ENCODE measurements at regions not wholly inside any gene's neighbourhood (a gene's known extent, or its start where the extent isn't known, plus 50 kb on each side); places are given as distances from the start of the nearest gene placed in this dataset.

DNA sequence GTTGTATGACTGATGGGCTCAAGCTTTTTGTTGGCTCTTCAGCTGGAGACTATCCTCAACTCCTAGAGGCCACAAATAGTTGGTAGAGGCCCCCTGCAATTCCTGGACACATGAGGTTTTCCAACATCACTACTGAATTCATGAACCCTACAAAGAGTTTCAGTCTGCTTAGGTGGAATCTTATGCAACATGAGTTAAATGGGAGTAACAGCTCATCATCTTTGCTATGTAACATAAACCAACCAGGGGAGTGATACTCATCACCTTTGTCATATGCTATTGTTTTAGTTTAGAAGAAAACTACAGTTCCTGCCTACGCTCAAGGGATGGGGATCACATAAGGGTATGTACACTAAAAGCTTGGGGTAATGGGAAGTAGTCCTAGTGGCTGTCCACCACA lies 729.4 kb downstream of the SORCS1 start:
- ATAC-seq (ENCODE audit: low read depth), result no peak
- Mint-ChIP-seq H3K27ac (no peak overlapping the region), H3K27me3 (no peaks in the 10 kb centered on the region), H3K9me3 (ENCODE audit: insufficient read depth) (no peaks in the 10 kb centered on the region), H3K4me3 (no peak overlapping the region), H3K4me1 (no peaks in the 10 kb centered on the region)
- H3K9ac ChIP-seq (ENCODE audit: low read length), result no peak overlapping the region
- intact Hi-C loops (cut with micrococcal nuclease), result no loop called here
- H3K27ac ChIP-seq (ENCODE audit: low read length in 2 of 2), result no peak overlapping the region
- 60% methylated on average over 1 of the region's 1 CpG for WGBS (ENCODE audit: insufficient coverage)
- H4K20me1 ChIP-seq (ENCODE audit: control insufficient read depth, insufficient read depth, low read length, poor library complexity, severe bottlenecking), result no peaks in the 10 kb centered on the region
- no peaks in the 10 kb centered on the region for H3K4me1 ChIP-seq (ENCODE audit: control insufficient read depth in 2 of 2, insufficient read depth in 2 of 2, low read length in 2 of 2)
- CTCF ChIA-PET, result no interaction called here
- no peak overlapping the region for H3K4me2 ChIP-seq (replicated peaks; ENCODE audit: low read depth, low read length, poor library complexity, severe bottlenecking)
- no peak overlapping the region for H3K4me3 ChIP-seq (ENCODE audit: control extremely low read depth in 1 of 5, extremely low read depth in 1 of 5, insufficient read depth in 1 of 5, low read depth in 2 of 5, low read length in 4 of 5)
- no peaks in the 10 kb centered on the region for H3K79me2 ChIP-seq (ENCODE audit: control insufficient read depth, insufficient read depth, low read length)
- H2AFZ ChIP-seq (ENCODE audit: insufficient read depth, low read depth, low read length, poor library complexity, severe bottlenecking), result no peak overlapping the region
- POLR2A ChIA-PET, result no interaction called here
- no peaks in the 10 kb centered on the region for H3K27me3 ChIP-seq (replicated peaks in 1 of 4; ENCODE audit: control extremely low read depth in 1 of 4, control insufficient read depth in 3 of 4, insufficient read depth in 4 of 4, low read length in 3 of 4)
- no peaks in the 10 kb centered on the region for H3K9me3 ChIP-seq (ENCODE audit: control extremely low read depth in 1 of 3, control insufficient read depth in 2 of 3, insufficient read depth in 1 of 3, low read length in 2 of 3)
- H3K36me3 ChIP-seq (replicated peaks in 1 of 2; ENCODE audit: control extremely low read depth in 1 of 2, control insufficient read depth in 1 of 2, extremely low read depth in 1 of 2, insufficient read depth in 2 of 2, low read length in 1 of 2), result no peaks in the 10 kb centered on the region
- TF ChIP-seq EZH2 (IDR thresholded peaks at IDR 0.05; ENCODE audit: borderline replicate concordance, insufficient read depth, low read depth, low read length, poor library complexity, severe bottlenecking), result no peak
- TF ChIP-seq, protein P1, sequence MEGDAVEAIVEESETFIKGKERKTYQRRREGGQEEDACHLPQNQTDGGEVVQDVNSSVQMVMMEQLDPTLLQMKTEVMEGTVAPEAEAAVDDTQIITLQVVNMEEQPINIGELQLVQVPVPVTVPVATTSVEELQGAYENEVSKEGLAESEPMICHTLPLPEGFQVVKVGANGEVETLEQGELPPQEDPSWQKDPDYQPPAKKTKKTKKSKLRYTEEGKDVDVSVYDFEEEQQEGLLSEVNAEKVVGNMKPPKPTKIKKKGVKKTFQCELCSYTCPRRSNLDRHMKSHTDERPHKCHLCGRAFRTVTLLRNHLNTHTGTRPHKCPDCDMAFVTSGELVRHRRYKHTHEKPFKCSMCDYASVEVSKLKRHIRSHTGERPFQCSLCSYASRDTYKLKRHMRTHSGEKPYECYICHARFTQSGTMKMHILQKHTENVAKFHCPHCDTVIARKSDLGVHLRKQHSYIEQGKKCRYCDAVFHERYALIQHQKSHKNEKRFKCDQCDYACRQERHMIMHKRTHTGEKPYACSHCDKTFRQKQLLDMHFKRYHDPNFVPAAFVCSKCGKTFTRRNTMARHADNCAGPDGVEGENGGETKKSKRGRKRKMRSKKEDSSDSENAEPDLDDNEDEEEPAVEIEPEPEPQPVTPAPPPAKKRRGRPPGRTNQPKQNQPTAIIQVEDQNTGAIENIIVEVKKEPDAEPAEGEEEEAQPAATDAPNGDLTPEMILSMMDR (IDR thresholded peaks at IDR 0.05), result no peak
- DNase-seq, result no peak

DNA sequence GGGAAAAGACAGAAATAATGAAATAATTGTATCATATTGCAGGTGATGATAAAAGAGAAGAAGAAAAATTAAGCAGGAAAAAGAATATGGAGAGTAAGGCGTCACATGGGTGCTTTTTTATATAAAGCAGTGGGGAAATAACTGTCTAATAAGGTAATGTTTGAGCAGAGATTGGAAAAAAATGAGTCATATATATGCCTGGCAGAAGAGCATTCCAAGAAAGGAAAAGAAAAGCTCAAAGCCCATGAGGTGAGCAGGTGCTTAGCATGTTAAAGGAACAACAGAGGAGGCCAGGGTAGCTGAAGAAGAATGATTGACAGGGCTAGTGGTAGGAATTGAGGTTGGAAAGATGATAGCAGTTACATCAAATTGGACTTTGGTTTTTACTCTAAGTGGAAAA lies 739.5 kb downstream of the SORCS1 start:
- POLR2A ChIA-PET, result no interaction called here
- no peaks in the 10 kb centered on the region for H3K79me2 ChIP-seq (ENCODE audit: control insufficient read depth, insufficient read depth, low read length)
- Mint-ChIP-seq H3K4me3 (no peak overlapping the region), H3K9me3 (ENCODE audit: insufficient read depth) (peaks cover 5% of the 10 kb centered on the region), H3K4me1 (no peaks in the 10 kb centered on the region), H3K27me3 (no peaks in the 10 kb centered on the region), H3K27ac (no peak overlapping the region)
- H3K27me3 ChIP-seq (replicated peaks in 1 of 4; ENCODE audit: control extremely low read depth in 1 of 4, control insufficient read depth in 3 of 4, insufficient read depth in 4 of 4, low read length in 3 of 4), result no peaks in the 10 kb centered on the region
- H3K9ac ChIP-seq (ENCODE audit: low read length), result no peak overlapping the region
- H3K4me3 ChIP-seq (ENCODE audit: control extremely low read depth in 1 of 5, extremely low read depth in 1 of 5, insufficient read depth in 1 of 5, low read depth in 2 of 5, low read length in 4 of 5), result no peak overlapping the region
- no peak for TF ChIP-seq EZH2 (IDR thresholded peaks at IDR 0.05; ENCODE audit: borderline replicate concordance, insufficient read depth, low read depth, low read length, poor library complexity, severe bottlenecking)
- TF ChIP-seq, protein P1 (IDR thresholded peaks at IDR 0.05), result no peak
- H2AFZ ChIP-seq (ENCODE audit: insufficient read depth, low read depth, low read length, poor library complexity, severe bottlenecking), result no peak overlapping the region
- WGBS (ENCODE audit: insufficient coverage), result 38% methylated on average over 1 of the region's 1 CpG
- no peaks in the 10 kb centered on the region for H3K36me3 ChIP-seq (replicated peaks in 1 of 2; ENCODE audit: control extremely low read depth in 1 of 2, control insufficient read depth in 1 of 2, extremely low read depth in 1 of 2, insufficient read depth in 2 of 2, low read length in 1 of 2)
- no peaks in the 10 kb centered on the region for H4K20me1 ChIP-seq (ENCODE audit: control insufficient read depth, insufficient read depth, low read length, poor library complexity, severe bottlenecking)
- H3K4me1 ChIP-seq (ENCODE audit: control insufficient read depth in 2 of 2, insufficient read depth in 2 of 2, low read length in 2 of 2), result no peaks in the 10 kb centered on the region
- DNase-seq (no peak), ATAC-seq (ENCODE audit: low read depth) (no peak)
- H3K4me2 ChIP-seq (replicated peaks; ENCODE audit: low read depth, low read length, poor library complexity, severe bottlenecking), result no peak overlapping the region
- CTCF ChIA-PET, result no interaction called here
- intact Hi-C loops (cut with micrococcal nuclease), result no loop called here
- no peaks in the 10 kb centered on the region for H3K9me3 ChIP-seq (ENCODE audit: control extremely low read depth in 1 of 3, control insufficient read depth in 2 of 3, insufficient read depth in 1 of 3, low read length in 2 of 3)
- no peak overlapping the region for H3K27ac ChIP-seq (ENCODE audit: low read length in 2 of 2)

Data from B cell (primary cell).